ENCODE measurements at regions not wholly inside any gene's neighbourhood (a gene's known extent, or its start where the extent isn't known, plus 50 kb on each side); places are given as distances from the start of the nearest gene placed in this dataset.
"Not testable (repeated sequence)": the region's sequence is repeated elsewhere in the genome, so short reads cannot be mapped to it uniquely, and the experiment has no call there.

DNA sequence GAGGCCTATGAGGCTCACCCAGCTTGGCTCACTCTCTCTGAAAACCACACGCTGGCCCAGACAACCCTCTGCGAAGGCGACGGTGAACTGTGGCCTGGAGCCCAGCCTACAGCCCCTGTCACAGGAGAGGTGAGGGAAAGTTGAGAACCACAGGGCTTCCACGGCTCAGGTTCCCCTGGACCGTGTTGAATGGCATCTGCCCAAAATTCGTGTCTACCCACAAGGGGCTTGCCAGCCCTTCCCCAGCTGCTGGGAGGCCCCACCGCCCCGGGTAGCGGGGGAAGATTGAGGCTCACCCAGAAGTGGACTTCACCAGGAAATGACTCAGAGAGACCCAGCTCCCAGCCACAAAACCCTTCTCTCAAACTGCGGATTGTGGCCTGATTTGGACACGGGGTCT lies 197.1 kb downstream of the CTTN start:
- DNase-seq = no peak

DNA sequence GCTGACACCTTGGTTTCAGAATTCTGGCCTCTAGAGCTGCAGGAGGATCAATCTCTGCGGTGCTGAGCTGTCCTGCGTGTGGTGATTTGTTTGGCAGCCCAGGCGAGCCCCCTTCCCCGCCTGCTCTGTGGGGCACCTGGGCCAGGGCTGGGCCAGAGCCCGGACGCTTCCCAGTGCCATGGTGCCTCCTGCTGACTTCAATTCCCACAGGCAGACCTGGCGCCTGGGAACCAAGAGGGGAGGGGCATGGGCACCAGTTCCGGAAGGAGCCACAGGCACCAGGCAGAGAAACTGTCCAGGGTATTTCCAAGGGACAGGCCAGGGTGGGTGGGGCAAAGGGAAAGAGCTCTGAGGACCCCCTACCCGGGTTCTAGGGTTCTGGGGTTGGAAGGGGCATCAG lies 197.8 kb downstream of the CTTN start:
- no peak for DNase-seq

DNA sequence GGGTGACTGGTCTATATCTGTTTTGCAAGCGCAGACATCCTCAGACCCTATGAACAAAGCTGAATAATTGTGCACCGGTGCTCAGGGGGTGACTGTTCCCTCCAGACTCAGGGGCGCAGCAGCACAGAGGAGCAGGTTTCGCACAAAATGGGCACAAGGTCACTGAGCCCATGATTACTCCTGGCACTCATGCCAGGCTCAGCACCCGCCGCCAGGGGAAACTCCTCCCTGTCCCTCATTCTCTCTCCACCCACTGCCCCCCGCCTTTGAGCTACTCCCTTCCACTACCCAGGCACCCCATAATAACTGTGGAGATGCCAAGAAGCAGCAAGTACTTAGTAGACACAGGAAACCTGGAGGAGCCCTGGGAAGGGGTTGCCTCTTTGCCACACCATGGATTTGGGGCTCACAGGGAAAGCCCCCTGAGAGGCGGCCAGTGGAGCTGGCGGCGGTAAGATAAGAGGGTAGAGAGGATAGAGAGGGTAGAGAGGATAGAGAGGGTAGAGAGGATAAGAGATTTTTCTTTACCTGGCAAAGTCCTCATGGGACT lies 198.8 kb downstream of the CTTN start:
- DNase-seq = no peak

DNA sequence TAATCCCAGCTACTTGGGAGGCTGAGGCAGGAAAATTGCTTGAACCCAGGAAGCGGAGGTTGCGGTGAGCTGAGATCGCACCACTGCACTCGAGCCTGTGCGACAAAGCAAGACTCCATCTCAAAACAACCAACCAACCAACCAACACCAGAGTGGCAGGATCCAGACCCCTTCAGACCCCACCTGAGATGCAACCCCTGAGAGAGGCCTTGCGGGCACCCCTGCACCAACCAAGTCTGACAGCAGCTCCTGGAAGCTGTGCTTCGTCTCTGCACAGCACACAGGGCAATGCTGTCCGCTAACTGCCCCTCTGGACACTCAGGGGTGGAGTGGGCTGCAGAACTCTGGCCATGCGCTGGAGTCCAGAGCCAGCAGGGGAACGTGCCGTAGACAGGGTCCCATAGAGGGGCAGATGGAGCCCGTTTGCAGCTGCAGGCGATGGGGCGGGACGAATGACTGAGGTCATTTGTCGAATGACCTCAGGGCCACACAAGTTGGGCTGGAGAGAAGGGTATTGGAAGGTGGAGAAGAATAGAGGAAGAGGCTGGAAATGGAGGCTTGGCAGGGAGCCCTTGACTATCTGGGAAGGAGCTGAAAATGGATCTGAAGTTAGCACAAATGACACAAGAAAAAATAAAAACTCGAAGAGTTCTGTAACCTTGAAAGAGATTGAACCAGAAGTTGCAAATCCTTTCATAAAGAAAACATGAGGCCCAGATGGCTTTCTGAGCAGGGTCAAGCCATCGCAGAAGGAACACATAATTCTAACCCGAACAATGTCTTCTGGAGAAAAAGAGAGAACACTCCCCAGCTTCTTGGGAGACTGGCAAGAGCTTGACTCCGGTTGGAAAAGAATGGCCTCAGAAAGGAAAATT lies 199.7 kb downstream of the CTTN start:
- no peak for DNase-seq

DNA sequence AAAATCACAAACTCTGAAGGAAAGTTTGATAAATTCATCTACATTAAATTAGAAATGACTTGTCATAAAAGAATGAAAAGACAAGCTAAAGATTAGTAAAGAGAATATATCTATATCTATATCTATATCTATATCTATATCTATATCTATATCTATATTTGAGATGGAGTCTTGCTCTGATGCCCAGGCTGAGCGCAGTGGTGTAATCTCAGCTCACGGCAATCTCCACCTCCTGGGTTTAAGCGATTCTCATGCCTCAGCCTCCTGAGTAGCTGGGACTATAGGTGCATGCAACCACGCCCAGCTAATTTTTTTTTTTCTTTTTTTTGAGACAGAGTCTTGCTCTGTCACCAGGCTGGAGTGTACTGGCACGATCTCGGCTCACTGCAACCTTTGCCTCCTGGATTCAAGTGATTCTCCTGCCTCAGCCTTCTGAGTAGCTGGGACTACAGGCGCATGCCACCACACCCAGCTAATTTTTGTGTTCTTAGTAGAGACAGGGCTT lies 202.6 kb downstream of the CTTN start:
- DNase-seq = not testable (repeated sequence)

DNA sequence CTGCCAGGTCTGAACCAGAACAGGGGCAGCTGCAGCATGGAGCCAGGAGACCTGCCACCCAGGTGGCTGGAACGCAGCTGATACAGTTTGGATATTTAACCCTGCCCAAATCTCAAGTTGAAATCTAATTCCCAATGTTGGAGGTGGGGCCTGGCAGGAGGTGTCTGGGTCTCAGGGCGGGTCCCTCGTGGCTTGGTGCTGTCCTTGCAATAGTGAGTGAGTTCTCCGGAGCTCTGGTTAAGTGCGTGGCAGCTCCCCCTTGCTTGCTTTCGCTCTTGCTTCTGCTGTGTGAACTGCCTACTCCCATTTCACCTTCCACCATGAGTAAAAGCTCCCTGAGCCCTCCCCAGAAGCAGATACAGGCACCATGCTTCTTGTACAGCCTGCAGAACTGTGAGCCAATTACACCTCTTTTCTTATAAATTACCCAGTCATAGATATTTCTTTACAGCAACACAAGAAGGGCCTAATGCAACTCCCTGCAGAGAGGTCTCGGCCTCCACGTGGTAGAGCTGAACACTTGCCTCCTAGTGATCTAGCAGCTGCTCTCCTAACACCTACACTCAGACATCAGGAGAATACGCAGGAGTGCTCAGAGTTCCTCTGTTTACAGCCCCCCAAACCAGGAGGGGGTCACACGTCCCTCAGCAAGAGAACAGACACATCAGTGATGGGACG lies 203.7 kb downstream of the CTTN start:
- no peak for DNase-seq

DNA sequence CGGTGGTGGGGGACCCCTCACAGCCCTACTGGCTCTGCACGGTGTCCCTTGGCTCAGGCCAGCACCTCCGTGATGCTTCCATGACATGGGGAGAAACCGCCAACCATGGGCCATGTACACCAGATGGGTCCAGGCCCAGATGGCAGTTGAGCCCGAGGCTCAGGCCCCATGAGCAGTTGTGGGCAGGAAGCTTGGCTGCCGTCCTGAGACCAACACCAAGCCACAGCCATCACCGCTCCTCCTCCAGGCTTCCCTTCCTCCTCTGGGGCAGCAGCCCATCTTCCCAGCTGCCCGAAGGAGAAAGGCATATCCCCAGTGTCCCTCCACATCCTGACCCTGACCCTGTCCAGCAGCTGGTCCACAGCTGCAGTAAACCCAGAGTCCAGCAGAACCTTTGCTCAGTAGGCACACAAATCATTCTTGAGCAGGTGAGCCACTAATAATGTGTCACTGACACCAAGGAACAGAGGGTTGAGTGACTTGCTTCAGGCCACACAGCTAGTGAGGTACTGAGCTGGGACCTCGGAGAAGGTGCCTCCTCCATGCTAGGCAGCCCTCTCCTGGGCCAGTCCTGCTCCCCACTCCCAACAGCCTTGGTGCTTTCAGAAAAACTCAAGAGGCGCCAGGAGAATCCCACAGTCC lies 204.9 kb downstream of the CTTN start:
- DNase-seq = no peak

DNA sequence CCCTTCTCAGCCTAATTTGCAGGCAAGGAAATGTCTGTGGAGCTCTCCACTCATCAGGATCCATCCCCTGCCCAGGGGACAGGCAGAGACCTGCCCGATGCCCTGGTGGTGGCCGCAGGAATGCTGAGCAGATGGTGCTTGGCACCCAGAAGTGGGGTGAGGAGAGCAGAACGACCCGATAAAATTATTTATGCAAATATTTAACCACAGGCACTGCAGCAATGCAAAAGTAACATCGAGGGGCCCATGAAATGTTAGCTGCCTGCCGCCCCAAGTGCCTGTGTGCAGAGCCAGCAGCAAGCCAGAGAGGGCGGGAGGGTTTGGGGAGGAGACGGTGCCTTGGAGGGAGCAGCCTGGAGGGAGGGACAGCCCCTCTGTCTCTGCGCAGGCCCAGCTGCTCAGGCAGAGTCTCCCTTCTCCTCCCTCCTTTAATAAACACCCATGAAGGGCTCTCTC lies 205.5 kb downstream of the CTTN start:
- DNase-seq = no peak

DNA sequence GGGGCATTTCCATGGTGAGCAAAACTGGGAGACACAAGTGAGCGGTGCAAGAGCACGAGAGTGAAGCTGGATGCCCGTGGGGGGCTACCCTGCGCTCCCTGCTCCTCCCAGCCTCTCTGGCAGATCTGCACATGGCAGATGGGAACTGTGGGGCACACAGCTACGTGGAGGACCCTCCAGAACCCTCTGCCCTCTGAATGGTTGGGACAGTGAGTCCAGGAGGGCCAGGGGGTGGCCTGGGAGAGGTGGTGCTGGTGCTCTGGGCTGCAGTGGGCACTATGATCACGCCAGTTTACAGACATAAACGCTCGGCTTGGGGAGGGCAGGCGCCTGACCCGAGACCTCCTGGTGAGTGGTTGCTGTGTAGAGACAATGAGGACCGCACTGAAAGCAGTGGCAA lies 205.9 kb downstream of the CTTN start:
- no peak for DNase-seq

DNA sequence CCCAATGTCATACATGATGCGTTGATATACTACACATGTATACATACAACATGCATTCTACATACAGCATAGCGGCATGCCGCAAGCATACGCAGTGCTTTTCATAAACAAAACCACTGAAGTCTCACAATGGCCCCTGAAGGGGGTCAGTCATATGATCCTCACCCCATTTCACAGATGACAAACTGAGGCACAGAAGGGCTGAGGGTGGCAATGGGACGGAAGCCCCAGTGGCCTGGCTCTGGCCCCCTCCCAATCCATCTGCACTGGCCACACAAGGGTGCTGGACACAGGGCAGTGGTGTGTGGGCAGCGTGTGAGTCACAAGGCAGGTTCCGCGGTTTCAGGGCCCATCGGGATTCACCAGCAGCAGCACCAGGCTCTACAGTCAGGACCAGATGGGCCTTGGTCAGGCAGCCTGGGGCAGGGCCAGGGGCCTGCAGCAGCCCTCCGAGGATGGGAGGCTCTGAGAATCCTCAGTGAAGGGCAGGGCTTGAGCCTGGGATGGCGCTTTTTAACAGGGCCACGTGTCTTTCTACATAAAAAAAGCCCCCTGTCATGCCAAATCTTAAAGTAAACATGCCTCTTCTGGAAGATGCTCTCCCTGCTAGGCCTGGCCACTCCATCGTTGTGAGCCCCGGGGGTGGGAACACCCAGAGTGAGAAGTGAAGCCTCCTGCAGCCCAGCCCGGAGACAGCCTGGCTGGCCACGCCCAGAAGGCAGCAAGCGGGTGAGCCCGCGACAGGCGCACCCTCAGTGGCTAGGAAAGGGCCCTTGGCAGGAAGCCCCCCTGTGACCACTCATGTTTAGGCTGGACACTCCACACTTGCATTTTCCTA lies 206.5 kb downstream of the CTTN start:
- DNase-seq = no peak

DNA sequence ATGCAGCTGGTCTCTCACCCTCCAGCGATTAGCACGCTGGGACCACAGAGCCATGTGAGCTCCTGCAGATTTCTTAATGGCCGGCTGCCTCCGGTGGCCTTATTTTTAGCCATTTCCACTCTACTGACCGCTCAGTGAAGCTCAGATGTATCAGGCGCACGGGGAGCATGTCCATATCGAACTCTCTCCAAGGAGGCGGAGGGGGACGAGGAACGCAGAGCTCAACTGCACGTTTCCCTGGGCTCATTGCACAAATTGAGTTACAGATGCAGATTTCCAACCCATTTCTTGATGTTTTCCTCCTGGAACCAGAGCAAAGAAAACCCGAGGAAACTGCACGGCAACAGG lies 207.1 kb downstream of the CTTN start:
- DNase-seq = no peak

DNA sequence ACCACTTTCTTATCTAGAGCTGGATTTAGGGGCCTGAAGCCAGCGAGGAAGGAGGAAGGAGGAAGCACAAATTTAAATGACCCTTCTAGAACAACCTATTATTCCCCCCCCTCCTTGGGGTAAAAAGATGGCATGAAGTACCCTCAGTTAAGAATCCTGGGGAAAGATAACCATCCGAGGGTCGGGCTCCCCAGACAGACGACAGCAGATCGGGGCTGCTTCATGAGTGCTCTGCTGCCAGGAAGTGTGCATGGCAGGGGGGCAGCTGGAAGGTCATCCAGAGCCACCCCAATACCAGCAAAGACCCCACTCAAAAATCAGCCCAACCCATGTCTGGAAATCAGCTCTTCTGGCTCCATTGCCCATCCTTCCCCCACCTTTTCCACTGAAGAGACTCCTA lies 207.5 kb downstream of the CTTN start:
- no peak for DNase-seq

DNA sequence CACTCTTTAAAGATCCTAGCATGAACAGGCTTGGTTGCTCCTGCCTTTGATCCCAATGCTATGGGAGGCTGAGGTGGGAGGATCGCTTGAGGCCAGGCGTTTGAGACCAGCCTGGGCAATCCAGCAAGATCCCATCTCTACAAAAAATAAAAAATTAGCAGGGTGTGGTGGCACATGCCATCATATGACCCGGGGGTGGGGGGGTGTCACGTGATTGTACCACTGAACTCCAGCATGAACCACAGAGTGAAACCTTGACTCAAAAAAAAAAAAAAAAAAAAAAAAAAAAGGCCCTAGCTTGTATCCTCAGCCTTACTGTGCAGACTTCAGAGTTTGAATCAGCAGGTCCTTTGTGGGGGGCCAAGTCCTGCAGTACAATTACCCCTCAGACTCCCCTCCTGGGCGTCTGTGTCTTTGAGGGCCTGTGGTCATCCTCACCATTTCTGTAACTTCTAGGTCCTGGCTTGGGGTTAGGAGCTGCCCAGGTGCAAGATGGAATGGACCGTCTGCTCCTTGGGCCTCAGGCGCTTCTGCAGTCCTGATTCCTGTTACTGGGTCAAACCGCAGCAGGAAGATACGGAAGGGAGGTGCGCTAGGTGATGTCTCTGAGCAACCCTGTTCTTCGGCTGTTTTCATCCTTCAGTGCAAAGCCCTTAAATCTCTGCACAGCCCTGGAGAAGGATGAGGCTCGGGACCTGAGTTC lies 208.1 kb downstream of the CTTN start:
- DNase-seq = no peak

DNA sequence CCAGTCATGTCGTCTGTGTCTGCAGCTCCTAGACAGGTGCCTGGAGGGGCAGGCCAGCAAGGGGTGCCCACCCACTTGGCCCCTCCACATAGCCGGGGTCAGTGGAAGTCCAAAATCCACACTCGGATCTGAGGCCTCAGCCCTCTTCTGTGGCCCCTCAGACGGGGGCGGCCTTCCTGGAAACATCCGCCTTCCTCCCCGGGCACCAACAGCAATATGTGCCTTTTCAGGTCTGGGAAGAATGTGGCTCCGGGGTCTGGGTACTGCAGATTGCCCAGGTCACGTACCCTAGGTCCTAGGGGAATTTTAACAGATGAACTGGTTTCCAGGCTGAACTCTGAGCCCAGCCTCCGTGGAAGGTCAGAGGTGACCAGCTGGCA lies 208.6 kb downstream of the CTTN start:
- no peak for DNase-seq

DNA sequence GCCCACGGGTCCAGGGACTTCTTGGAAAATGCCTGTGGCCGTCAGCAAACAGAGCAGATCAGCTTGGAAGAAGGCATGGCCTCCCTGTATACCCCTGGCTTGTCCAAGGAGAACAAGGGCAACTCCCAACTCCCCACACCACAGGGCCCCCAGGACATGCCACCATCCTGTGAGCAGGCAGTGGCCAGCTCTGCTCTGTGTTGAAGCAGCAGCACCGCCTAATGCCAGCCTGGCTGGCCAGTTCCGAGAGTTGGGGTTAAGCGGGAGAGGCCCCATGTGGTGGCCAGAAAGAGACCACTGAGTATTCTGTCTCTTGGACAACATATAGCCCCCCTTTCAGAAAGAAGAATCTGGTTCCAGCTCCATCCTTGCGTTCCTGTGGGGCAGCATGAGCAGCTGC lies 209.2 kb downstream of the CTTN start:
- DNase-seq = no peak

DNA sequence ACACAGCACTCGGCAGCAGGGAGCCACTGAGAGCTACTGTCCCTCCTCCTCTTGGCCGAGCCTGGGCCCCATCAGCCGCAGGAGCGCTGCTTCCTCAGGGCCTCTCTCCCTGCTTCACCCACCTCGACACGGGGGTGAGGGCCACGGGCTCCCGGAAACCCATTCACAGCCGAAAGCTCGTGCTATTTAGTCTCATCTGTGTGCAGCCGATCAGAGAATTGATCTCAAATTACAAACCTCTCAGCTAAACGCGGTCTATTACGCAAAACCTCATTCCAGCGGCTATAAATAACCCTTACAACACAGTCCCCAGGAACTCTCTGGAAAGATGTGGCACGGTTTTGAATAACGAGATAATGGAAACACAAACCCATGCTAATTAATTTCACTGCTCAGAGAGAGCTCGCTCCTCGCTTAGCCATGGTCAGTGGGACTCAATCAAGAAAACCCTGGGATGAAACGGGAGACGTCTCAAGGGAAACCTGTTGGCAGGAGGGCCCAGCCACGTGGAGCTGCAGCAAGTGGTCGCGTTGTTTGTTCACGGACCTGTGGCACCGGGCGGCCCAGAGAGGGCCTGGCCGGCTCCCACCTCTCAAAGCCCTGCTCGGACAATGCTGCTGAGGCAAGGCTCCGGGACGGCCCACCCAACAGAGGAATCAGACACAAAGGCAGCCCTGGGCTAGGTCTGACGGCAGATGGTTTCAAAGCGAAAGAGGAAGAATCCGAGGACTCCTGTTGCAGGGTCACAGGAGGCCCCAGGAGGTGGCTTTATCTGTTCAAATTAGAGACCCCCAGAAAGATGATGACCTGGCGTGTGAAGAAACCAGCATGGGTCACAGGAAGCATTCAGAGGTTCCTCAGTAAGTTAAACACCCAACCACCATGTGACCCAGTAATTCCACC lies 210.5 kb downstream of the CTTN start:
- DNase-seq = peak; percentile 76

DNA sequence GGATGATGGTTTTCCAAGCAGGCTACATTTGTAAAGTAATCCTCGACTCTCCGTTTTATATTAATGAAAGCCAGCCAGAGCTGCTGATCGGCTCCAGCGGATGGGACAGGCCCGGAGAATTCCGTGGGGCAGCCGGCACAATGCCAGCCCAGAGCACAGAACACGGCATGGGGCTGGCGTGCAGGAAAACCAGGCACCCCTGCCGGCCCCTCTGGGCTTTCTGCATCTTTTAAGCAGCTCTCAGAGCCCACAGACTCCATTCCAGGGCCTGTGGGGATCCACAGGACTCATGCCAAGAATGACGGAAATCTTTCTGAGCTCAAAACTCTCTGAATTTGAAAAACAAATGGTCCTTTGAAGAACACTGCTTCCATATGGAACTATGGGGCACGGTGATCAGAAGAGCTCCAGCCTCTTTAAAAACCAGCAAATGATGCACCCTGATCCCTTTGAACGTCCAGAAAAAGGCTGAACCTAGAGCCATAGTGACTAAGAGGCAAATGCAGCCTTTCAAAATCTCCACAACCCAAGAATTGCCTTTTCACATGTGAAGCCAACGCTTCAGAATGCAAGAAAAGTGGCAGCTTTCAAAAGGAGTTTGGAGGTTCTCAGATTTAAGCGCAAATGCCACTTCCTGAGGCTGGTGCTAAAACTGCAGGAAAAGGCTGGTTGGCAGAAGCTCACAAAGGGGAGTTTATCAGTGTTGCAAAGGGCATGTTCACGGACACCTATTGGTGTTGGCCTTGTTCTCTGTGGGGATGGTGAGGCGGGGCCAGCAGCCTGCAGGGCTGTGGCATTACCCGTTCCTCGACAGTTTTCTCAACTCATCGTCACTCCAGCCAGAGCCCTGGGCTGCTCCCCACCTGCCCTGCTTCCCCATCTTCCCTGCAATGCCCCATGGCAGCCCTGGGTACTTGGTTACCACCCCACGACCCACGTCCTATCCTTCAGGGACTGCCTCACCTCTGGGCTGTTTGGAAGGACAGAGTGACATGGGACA lies 212.5 kb downstream of the CTTN start:
- no peak for DNase-seq

DNA sequence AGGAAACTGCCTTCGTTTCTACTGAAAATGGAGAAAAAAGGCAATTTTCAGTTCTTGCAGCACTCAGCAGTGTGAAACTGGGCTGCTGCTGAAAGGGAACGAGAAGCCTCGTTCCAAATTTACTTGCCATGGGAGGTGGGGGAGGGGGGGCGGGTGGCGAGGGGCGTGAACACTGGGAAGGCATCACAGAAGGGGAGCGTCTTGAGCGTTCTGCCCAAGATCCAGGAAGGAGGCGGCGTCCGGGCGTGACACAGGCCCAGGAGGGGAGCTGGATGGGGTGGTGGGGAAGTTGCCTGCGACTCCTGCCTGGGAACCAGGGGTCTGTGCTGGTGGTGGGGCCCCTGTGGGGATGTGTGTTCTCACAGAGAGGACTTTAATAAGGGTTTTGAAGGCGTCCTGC lies 213.5 kb downstream of the CTTN start:
- DNase-seq = no peak

DNA sequence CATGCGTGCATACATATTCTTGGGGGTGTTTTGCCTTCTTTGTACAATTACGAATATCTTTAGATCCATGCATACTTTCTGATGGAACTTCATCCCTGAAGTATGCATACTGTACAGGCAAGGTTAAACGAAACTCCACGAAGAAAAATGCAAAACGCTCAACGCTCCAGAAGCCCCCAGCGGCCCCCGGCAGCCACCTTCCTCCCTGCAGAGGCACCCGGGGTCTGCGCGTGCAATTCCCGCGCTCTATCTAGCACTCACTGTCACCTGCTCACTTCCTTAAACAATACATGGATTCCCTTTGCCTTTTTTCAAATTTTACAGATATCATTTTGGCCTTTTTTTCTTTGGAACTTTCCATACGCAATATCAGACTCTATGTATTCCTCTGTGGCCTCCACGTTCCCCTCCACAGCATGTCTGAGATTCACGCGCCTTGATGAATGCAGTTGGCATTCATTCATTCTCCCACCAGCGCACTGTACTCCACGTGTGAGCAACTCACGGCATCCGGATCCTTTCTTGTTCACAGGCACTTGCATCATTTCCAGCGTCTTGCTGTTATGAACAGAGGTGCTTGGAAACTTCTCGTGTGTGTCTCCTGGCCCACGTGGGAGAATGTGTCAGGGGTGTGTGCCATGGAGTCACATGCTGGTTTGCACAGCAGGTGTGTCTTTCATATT lies 214.3 kb downstream of the CTTN start:
- DNase-seq = no peak
